ENCODE measurements at regions not wholly inside any gene's neighbourhood (a gene's known extent, or its start where the extent isn't known, plus 50 kb on each side); places are given as distances from the start of the nearest gene placed in this dataset.
"Not testable (repeated sequence)": the region's sequence is repeated elsewhere in the genome, so short reads cannot be mapped to it uniquely, and the experiment has no call there.

DNA sequence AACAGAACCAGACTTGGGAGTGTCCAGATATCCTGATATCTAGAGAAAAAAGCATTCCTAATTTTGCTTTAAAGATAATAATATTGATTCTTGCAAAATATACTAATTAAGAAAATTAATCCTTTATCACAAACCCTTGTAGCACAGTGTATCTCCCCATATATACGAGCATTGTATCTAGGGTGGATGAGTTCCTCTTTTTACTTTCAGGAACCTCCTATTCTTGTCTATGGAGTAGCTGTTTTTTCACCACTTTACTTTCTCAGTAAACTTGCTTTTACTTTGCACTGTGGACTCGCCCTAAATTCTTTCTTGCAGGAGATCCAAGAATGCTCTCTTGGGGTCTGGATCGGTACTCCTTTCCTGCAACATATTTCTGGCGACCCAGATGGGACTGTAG is 103.9 kb downstream of the GLUD2 start:
- Mint-ChIP-seq H3K4me1 (ENCODE audit: low read depth) (no peaks in the 10 kb centered on the region), H3K27me3 (ENCODE audit: low read depth) (no peaks in the 10 kb centered on the region), H3K36me3 (ENCODE audit: low read depth) (no peaks in the 10 kb centered on the region), H3K4me3 (no peak overlapping the region), H3K9me3 (no peaks in the 10 kb centered on the region), H3K27ac (no peak overlapping the region)
- no peak for DNase-seq (ENCODE audit: low spot score)

DNA sequence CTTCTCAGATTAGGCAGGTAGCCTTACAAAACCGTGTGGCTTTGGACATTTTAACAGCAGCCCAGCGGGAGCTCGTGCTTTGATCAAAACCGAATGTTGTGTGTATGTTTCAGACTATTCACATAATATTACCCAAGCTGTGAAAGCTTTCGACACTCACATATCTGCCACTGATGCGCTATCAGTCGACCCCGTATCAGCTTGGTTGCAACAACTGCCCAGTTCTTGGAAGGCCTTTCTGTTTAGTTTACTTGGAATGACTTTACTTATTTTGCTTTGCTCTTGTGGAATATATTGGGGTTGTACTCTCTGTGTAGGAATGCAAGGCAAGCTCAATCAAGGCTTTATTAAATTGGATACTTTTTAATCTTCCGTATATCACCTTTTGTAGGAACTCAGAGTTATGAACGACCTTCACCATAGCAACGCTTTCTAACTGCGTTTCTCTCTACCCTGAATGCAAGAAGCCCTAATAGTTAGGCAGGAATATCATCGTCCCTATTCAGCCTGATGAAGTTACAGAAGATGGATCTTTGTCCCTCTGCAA is 107.5 kb downstream of the GLUD2 start:
- H3K27ac Mint-ChIP-seq = no peak overlapping the region
- H3K9me3 Mint-ChIP-seq = no peaks in the 10 kb centered on the region
- no peaks in the 10 kb centered on the region for H3K27me3 Mint-ChIP-seq (ENCODE audit: low read depth)
- peaks cover 1% of the 10 kb centered on the region for H3K4me1 Mint-ChIP-seq (ENCODE audit: low read depth)
- H3K4me3 Mint-ChIP-seq = no peak overlapping the region
- no peaks in the 10 kb centered on the region for H3K36me3 Mint-ChIP-seq (ENCODE audit: low read depth)
- DNase-seq (ENCODE audit: low spot score) = no peak

DNA sequence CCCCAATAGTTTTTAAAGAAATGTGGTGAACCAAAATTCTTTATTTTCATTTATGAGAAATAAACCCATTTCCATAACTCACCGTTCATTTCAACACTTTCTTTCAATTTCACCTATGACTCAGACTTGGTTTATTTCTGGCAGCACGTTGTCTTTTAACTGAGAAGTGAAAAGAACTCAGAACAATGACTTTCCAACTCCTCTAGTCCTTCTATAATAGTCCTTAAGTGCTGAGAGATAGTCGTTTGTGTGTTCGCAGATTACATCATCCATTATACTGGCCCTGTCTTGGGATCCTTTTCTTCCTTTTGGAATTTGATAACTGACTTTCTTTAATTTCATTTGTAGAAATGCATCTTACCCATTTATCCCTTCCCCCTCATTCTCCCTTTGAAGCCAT is 113.6 kb downstream of the GLUD2 start:
- no peak for DNase-seq (ENCODE audit: low spot score)
- H3K27ac Mint-ChIP-seq = peak overlapping the region; percentile 67

DNA sequence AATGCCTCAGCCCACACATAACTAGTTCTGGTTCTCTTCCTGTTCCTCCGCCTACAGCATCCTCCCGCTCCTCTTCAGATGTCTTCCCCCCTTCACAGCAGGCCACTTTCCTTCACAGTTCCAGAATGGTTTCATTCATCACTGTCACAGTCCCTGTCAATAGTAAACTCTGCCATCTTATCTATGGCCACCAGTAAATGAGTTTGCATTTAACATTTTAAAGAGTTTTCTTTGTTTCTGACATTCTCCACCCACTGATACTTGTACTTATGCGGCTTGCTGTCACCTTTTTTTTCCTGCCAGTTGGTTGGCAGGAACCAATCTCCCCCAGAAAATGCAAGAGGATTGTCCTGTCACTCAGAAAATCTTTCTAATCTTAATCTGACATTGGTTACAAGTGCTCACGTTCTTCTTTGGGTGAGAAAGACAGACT is 114.1 kb downstream of the GLUD2 start:
- Mint-ChIP-seq H3K9me3 (no peaks in the 10 kb centered on the region), H3K27ac (peak overlapping the region; percentile 78), H3K4me3 (peak overlapping the region; percentile 75), H3K36me3 (ENCODE audit: low read depth) (no peaks in the 10 kb centered on the region), H3K27me3 (ENCODE audit: low read depth) (no peaks in the 10 kb centered on the region), H3K4me1 (ENCODE audit: low read depth) (peaks cover 15% of the 10 kb centered on the region)
- DNase-seq (ENCODE audit: low spot score) = peak; percentile 34

More for the DNA sequence above, 113.6 kb downstream of the GLUD2 start:
- Mint-ChIP-seq H3K4me3 (peak overlapping the region; percentile 75), H3K4me1 (ENCODE audit: low read depth) (peaks cover 14% of the 10 kb centered on the region), H3K27me3 (ENCODE audit: low read depth) (no peaks in the 10 kb centered on the region), H3K9me3 (no peaks in the 10 kb centered on the region), H3K36me3 (ENCODE audit: low read depth) (no peaks in the 10 kb centered on the region)

DNA sequence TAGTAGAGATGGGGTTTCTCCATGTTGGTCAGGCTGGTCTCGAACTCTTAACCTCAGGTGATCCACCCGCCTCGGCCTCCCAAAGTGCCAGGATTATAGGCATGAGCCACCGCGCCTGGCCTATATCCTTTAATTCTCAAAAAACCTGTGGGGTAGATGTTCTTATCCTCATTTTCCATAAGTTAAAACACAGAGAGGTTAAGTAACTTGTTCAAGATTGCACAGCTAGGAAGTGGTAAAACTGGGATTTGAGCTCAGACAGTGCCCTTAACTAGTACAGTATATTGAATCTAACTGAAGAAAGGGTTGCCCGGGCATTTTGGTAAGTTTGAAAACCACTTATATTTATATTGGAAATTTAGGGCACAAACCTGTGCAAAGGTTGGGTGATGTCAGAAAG is 116.0 kb downstream of the GLUD2 start:
- H3K27ac Mint-ChIP-seq = no peak overlapping the region
- H3K4me1 Mint-ChIP-seq (ENCODE audit: low read depth) = peaks cover 14% of the 10 kb centered on the region
- H3K36me3 Mint-ChIP-seq (ENCODE audit: low read depth) = no peaks in the 10 kb centered on the region
- DNase-seq (ENCODE audit: low spot score) = no peak
- no peaks in the 10 kb centered on the region for H3K9me3 Mint-ChIP-seq
- H3K27me3 Mint-ChIP-seq (ENCODE audit: low read depth) = no peaks in the 10 kb centered on the region
- H3K4me3 Mint-ChIP-seq = no peak overlapping the region

DNA sequence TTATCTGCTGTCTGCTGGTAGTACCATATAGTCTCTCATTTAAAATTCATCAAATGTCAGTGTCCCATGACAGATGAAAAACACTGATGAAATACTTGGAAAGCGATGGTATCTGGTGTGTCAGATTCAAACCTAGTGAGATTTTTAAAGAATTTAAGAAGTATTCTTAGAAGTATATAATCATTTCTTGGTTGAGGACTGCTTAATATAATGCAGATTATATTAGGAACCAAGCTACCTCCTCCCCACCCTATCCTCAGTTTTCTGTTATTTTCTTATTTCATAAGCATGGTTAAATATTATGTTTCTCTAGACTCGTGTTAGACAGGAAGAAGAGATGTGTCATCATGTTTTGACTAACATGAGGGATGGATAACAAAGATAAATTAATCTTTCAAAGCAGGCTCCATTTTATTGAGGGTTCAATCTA is 118.5 kb downstream of the GLUD2 start:
- H3K4me1 Mint-ChIP-seq (ENCODE audit: low read depth) = peaks cover 10% of the 10 kb centered on the region
- H3K9me3 Mint-ChIP-seq = no peaks in the 10 kb centered on the region
- H3K27me3 Mint-ChIP-seq (ENCODE audit: low read depth) = no peaks in the 10 kb centered on the region
- DNase-seq (ENCODE audit: low spot score) = no peak
- no peak overlapping the region for H3K27ac Mint-ChIP-seq
- H3K4me3 Mint-ChIP-seq = no peak overlapping the region
- H3K36me3 Mint-ChIP-seq (ENCODE audit: low read depth) = no peaks in the 10 kb centered on the region

DNA sequence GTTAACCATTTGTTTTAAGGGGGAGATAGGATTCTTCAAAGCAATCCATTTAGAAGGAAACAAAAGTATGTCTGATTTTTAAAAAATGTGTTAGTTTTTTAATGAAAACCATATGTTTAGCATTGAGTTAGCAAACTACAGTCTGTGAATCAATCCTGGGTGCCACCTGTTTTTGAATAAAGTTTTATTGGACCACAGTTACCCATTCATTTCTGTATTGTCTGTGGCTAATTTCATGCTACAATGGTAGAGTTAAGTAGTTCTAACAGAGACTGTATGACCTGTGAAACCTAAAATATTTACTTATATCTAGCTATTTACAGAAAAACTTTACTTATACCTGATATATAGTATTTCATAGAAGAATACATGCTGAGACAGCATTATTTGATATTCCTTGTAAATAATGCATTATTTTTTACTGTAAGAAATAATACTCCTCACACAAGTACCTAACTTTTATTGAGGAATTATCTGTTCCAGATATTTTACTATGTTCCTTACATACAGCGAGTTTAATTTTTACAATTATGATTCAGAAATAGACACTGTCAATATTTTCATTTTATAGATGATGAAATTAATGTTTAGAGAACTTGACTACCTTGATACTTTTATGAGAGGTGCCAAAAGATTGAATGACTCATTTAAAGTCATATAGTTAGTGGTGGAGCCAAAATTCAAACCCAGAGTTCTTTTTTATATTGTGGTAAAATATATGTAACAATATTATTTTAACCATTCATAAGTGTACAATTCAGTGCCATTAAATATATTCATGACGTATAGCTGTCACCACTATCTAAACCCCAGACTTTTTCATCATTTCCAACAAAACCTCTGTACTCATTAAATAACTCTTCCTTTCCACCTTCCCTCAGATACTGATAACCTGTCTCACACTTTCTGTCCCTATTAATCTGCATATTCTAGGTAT is 122.0 kb downstream of the GLUD2 start:
- Mint-ChIP-seq H3K36me3 (ENCODE audit: low read depth) (no peaks in the 10 kb centered on the region), H3K27ac (no peak overlapping the region), H3K27me3 (ENCODE audit: low read depth) (no peaks in the 10 kb centered on the region), H3K9me3 (no peaks in the 10 kb centered on the region), H3K4me1 (ENCODE audit: low read depth) (peaks cover 2% of the 10 kb centered on the region), H3K4me3 (no peak overlapping the region)
- no peak for DNase-seq (ENCODE audit: low spot score)

DNA sequence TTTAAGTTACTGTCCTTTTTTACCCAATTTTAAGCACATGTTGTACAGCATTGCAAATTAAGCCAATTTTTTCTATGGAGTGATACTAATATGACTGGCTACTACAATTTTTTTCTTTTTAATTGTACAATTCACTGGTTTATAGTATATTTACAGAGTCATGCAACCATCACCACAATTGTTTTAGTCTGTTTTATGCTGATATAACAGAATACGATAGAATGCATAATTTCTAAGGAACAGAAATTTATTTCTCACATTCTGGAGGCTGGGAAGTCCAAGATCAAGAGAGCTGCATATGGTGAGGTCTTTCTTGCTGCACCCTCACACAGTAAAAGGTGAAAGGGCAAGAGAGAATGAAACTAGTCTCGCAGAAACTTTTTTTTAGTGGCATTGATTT is 125.3 kb downstream of the GLUD2 start:
- DNase-seq (ENCODE audit: low spot score) = no peak
- Mint-ChIP-seq H3K4me1 (ENCODE audit: low read depth) (no peaks in the 10 kb centered on the region), H3K27ac (no peak overlapping the region), H3K4me3 (no peak overlapping the region), H3K36me3 (ENCODE audit: low read depth) (no peaks in the 10 kb centered on the region), H3K27me3 (ENCODE audit: low read depth) (no peaks in the 10 kb centered on the region), H3K9me3 (no peaks in the 10 kb centered on the region)

DNA sequence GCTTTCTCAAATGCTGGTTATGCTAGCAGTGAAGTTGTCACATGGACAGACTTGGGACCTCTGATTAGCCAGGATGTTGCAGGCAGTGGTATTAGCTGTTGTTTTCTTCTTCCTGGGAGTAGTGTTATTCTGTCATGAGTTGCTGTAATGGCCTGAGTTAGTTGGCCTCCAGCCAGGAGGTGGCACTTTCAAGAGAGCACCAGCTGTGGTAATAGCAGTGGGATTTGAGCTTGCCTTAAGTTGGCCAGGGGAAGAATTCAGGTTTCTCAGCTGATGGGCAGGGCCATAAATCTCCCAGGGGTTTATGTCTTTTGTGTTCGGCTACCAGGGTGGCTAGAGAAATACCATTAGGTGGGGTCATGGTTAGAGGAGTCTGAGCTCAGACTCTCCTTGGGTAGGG is 132.6 kb downstream of the GLUD2 start:
- DNase-seq (ENCODE audit: low spot score) = no peak

DNA sequence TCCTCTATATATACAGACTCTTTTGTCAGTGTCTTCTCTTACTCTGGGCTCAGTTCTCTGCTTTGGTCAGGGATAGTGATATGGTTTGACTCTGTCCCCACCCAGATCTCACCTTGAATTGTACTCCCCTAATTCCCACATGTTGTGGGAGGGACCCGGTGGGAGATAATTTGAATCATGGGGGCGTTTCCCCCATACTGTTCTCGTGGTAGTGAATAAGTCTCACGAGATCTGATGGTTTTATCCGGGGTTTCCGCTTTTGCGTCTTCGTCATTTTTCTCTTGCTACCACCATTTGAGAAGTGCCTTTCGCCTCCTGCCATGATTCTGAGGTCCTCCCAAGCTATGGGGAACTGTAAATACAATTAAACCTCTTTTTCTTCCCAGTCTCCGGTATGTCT is 144.4 kb downstream of the GLUD2 start:
- DNase-seq (ENCODE audit: low spot score) = no peak
- Mint-ChIP-seq H3K27me3 (ENCODE audit: low read depth) (no peaks in the 10 kb centered on the region), H3K36me3 (ENCODE audit: low read depth) (no peaks in the 10 kb centered on the region), H3K9me3 (no peaks in the 10 kb centered on the region), H3K27ac (no peak overlapping the region), H3K4me3 (no peak overlapping the region), H3K4me1 (ENCODE audit: low read depth) (no peaks in the 10 kb centered on the region)

More for the DNA sequence above, 132.6 kb downstream of the GLUD2 start:
- H3K36me3 Mint-ChIP-seq (ENCODE audit: low read depth) = no peaks in the 10 kb centered on the region
- no peaks in the 10 kb centered on the region for H3K27me3 Mint-ChIP-seq (ENCODE audit: low read depth)
- no peak overlapping the region for H3K27ac Mint-ChIP-seq
- H3K4me3 Mint-ChIP-seq = no peak overlapping the region
- no peaks in the 10 kb centered on the region for H3K4me1 Mint-ChIP-seq (ENCODE audit: low read depth)
- no peaks in the 10 kb centered on the region for H3K9me3 Mint-ChIP-seq

DNA sequence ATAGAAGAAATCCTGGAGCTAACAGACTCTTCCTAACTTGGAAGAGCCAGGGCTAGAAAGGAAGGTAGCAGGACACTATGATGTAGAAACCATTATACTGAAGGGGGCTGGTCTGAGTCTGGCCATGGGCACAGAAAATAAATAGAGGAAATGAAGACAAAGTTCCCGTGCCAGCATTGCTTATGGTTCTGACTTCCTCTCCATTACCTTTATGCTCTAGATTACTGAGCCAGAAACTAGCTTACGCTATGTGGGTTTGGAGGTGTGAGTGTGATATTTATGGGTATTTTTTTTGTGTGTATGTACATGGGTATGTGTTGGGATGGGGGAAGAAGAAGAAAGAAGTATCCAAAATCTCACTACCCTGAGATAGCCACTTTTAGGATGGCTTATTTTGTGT is 148.3 kb downstream of the GLUD2 start:
- no peaks in the 10 kb centered on the region for H3K27me3 Mint-ChIP-seq (ENCODE audit: low read depth)
- H3K4me1 Mint-ChIP-seq (ENCODE audit: low read depth) = no peaks in the 10 kb centered on the region

DNA sequence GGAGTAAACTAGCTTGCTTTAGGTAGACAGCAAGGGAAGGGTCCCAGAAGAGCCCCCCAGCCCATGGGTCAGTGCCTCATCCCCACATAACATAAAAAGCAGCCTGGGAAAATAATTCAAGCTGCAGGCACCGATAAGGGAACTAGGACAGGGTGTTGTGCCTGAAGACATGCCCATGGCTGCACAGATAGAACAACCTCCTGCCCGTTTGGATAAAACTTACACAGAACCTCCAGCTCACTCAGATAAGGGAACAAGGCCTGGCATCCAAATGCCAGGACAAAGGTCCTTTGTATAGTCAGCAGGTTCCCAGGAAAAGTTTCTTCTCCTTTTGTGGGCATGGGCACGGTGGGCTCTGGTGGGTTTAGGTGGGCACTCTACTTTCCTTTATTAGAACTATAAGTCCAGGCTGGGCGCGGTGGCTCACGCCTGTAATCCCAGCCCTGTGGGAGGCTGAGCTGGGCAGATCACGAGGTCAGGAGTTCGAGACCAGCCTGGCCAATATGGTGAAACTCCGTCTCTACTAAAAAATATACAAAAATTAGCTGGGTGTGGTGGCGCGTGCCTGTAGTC is 149.5 kb downstream of the GLUD2 start:
- H3K9me3 Mint-ChIP-seq; H3K36me3 Mint-ChIP-seq (ENCODE audit: low read depth); H3K4me3 Mint-ChIP-seq; H3K4me1 Mint-ChIP-seq (ENCODE audit: low read depth); DNase-seq (ENCODE audit: low spot score); H3K27ac Mint-ChIP-seq; H3K27me3 Mint-ChIP-seq (ENCODE audit: low read depth): not testable (repeated sequence)

More for the DNA sequence above, 148.3 kb downstream of the GLUD2 start:
- H3K27ac Mint-ChIP-seq = no peak overlapping the region
- no peak overlapping the region for H3K4me3 Mint-ChIP-seq
- no peaks in the 10 kb centered on the region for H3K36me3 Mint-ChIP-seq (ENCODE audit: low read depth)
- DNase-seq (ENCODE audit: low spot score) = no peak
- no peaks in the 10 kb centered on the region for H3K9me3 Mint-ChIP-seq

DNA sequence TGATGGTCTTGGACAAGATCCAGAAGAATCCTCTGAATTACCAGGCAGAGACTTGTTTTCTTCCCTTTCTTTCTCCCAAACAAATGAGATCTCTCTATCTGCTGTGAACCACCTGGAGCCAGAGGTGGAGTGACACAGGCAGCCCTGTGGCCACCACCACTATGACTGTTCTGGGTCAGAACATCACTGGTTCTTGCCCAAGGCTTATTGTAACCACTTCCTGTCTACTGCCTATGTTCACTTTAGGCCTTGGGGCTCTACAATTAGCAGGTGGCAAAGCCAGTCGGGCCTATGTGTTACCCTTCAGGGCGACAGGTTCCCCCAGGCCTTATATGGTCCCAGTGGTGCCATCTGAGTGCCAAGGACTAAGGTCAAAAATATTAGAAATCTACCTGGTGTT is 161.2 kb downstream of the GLUD2 start:
- no peaks in the 10 kb centered on the region for H3K36me3 Mint-ChIP-seq (ENCODE audit: low read depth)
- DNase-seq (ENCODE audit: low spot score) = no peak
- H3K4me3 Mint-ChIP-seq = no peak overlapping the region
- no peak overlapping the region for H3K27ac Mint-ChIP-seq
- no peaks in the 10 kb centered on the region for H3K9me3 Mint-ChIP-seq
- H3K27me3 Mint-ChIP-seq (ENCODE audit: low read depth) = no peaks in the 10 kb centered on the region
- no peaks in the 10 kb centered on the region for H3K4me1 Mint-ChIP-seq (ENCODE audit: low read depth)

DNA sequence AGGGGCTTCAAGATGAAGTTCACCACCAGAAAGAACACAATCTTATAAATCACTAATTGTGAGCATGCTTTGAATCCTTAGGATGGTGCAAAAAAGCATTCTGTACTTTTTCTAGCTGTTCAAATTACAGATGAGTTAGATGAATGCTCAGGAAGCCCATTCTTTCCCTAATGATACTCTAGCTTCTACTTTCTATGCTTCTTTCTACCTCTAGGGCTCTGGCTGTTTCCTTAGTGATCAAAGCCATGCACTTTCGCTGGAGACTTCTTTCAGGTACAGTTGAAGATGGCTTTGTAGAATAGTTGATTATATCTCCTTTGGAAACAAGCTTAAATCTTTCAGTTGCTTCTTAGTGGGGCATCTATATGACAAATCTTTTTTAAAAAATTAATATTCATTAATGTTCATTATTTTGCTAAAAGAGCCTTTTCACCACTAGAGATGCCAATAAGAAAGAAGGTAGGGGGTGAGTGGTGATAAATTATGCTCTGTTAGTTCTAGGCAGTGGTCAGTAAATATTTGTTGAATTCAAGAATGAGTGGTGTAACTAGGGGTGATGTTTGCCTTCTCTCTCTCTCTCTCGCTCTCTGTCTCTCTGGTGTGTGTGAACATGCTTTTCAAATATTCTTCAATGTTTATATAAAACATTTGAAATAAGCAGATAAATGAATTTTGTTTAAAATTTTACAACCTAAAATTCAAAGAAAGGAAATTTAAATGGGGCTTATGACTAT is 169.4 kb downstream of the GLUD2 start:
- Mint-ChIP-seq H3K9me3 (no peaks in the 10 kb centered on the region), H3K36me3 (ENCODE audit: low read depth) (no peaks in the 10 kb centered on the region), H3K27ac (no peak overlapping the region), H3K27me3 (ENCODE audit: low read depth) (no peaks in the 10 kb centered on the region), H3K4me1 (ENCODE audit: low read depth) (no peaks in the 10 kb centered on the region), H3K4me3 (no peak overlapping the region)
- DNase-seq (ENCODE audit: low spot score) = no peak

Data from T-helper 2 cell treated with Interferon-gamma antibody and Interleukin-4, amounts not matched to agents 5 μg/mL and 100 μg/mL, for 36 hours (primary cell).